Stimulated activated naive CD8-positive, alpha-beta T cell treated with anti-CD3 and anti-CD28 coated beads, Interleukin-15, Interleukin-2, amounts not matched to agents 100 ng/mL and 50 ng/mL, for 24 hours (primary cell): ENCODE measurements at regions not wholly inside any gene's neighbourhood (a gene's known extent, or its start where the extent isn't known, plus 50 kb on each side); places are given as distances from the start of the nearest gene placed in this dataset.
"Not testable (repeated sequence)": the region's sequence is repeated elsewhere in the genome, so short reads cannot be mapped to it uniquely, and the experiment has no call there.

Experiments used
- H3K27ac Mint-ChIP-seq: one replicate; pipeline ENCODE4 v1.8.0; 2021; ENCODE audit warnings: mild to moderate bottlenecking, mixed read lengths
- H3K27me3 Mint-ChIP-seq: one replicate; pipeline ENCODE4 v1.8.0; 2021; ENCODE audit warnings: mixed read lengths
- H3K36me3 Mint-ChIP-seq: one replicate; pipeline ENCODE4 v1.8.0; 2021; ENCODE audit warnings: low read depth, mixed read lengths
- H3K4me1 Mint-ChIP-seq: one replicate; pipeline ENCODE4 v1.8.0; 2021; ENCODE audit warnings: low read depth, mixed read lengths
- H3K4me3 Mint-ChIP-seq: one replicate; pipeline ENCODE4 v1.8.0; 2021; ENCODE audit warnings: mild to moderate bottlenecking, mixed read lengths
- H3K9me3 Mint-ChIP-seq: one replicate; pipeline ENCODE4 v1.8.0; 2021; ENCODE audit warnings: mixed read lengths

DNA sequence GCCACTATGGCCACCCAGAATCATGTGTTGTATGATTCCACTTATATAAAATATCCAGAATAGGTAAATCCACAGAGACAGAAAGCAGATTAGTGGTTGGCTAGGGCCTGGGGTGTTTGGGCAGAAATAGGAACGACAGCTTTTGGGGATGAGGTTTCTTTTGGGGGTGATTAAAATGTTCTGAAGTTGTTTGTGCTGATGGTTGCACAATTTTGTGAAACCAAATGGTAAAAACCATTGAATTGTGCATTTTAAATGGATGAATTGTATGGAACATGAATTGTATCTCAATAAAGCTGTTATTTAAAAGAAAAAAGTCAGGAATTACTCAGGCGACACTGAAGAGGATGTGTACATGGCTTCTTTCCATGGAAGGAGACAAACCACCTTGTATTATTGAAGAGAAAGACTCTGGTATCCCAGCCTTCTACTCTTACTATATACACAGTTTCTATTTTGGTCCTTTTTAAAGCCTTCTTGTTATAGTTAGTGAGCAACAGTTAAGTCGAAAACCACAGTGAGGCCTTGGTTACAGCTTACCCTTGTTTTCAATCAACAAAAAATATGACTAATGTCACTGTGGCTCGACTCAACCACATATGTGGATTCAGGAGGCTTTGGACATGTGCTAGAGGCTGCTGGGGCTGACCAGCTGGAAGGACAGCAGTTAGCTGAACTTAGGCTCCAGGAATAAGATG is 57.1 kb upstream of the KMT2E start:
- Mint-ChIP-seq H3K4me1 (peaks cover 60% of the 10 kb centered on the region), H3K4me3 (peak overlapping the region; percentile 59), H3K36me3 (peaks cover 10% of the 10 kb centered on the region)

DNA sequence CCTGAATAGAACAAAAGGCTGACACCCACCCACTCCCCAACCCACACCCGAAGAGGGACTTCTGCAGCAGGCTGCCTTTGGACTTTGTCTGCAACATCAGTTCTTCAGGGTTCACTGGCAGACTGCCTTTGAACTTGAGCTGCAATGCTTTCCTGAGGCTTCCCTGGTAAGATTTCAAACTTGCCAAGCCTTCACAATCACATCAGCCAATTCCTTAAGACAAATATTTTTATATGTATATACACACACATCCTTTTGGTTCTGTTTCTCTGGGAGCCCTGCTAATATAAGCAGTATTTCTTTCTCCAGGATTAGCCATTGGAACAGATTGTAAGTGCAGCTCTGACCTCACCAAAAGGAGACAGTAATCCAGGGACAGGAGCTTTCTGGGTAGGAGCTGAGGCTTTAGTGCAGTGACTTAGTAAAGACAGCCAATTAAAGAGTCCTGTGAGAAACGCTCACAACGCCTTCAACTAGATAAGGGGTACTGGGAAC is 55.6 kb upstream of the KMT2E start:
- H3K4me3 Mint-ChIP-seq, result no peak overlapping the region
- H3K27me3 Mint-ChIP-seq, result no peaks in the 10 kb centered on the region
- no peak overlapping the region for H3K27ac Mint-ChIP-seq
- peaks cover 68% of the 10 kb centered on the region for H3K4me1 Mint-ChIP-seq
- no peaks in the 10 kb centered on the region for H3K9me3 Mint-ChIP-seq
- H3K36me3 Mint-ChIP-seq, result peaks cover 20% of the 10 kb centered on the region

More for the DNA sequence above, 57.1 kb upstream of the KMT2E start:
- no peaks in the 10 kb centered on the region for H3K27me3 Mint-ChIP-seq
- H3K9me3 Mint-ChIP-seq, result no peaks in the 10 kb centered on the region
- peak overlapping the region; percentile 96 for H3K27ac Mint-ChIP-seq

DNA sequence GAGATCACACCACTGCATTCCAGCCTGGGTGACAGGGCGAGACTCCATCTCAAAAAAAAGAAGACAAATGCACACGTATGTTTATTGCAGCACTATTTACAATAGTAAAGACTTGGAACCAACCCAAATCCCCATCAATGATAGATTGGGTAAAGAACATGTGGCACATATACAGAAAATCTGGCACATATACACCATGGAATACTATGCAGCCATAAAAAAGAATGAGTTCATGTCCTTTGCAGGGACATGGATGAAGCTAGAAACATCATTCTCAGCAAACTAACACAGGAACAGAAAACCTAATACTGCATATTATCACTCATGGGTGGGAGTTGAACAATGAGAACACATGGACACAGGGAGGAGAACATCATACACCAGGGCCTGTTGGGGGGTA is 54.5 kb upstream of the KMT2E start:
- Mint-ChIP-seq H3K36me3 (peaks cover 31% of the 10 kb centered on the region), H3K4me1 (peaks cover 66% of the 10 kb centered on the region)
- not testable (repeated sequence) for H3K27me3 Mint-ChIP-seq, H3K27ac Mint-ChIP-seq, H3K9me3 Mint-ChIP-seq, H3K4me3 Mint-ChIP-seq

DNA sequence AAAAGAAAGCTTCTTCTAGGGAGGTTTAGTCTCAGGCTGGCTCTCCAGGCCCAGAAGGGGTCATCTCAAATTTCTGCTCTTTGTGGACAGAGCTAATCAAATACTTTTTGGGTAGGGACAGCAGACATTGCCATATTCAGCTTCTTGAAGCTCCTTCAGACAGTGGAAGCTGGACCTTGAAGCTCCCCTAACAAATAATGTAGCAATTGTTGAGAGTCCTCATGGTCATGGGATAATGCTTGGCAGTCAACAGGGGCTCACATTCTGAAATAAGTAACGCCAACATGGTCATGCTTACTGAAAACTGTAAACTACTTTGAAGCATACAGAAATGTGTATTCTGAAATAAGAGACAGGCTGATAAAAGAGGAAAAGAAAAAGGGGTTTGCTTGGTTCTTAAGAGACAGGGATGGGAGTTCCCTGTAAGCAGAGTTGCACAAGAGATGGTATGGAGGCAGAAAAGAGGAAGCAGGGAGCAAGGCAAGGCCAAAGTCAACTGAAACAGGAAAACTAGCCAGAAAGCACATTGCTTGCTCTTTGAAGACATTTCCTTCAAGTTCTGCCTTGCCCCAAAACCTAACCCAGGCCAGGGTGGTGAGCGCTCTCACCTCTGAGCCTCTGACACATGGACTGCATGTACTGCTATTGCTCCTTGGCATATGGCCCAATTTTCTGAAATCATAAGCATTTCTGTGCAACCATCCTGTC is 53.1 kb upstream of the KMT2E start:
- no peaks in the 10 kb centered on the region for H3K27me3 Mint-ChIP-seq
- no peak overlapping the region for H3K27ac Mint-ChIP-seq
- H3K4me3 Mint-ChIP-seq, result no peak overlapping the region
- no peaks in the 10 kb centered on the region for H3K9me3 Mint-ChIP-seq
- H3K4me1 Mint-ChIP-seq, result peaks cover 56% of the 10 kb centered on the region
- peaks cover 30% of the 10 kb centered on the region for H3K36me3 Mint-ChIP-seq

DNA sequence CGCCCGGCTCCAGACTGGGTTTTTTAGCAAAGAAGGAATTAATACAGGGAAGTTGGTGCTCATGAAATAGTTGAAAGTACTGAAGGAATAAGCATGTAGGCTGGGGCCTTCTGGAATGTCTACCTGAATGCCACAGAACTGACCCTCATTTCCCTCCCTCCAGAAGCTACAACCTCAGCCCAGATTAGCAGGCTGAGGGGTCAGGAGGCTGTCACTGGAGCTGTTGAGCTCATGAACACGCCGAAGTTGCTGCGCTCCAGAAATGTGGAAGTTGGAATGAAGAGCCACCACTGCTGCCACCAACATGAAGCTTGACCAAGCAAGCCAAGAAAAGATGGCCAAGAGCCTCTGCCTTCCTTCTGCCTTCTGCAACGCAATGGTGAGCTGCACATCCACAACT is 52.2 kb upstream of the KMT2E start:
- Mint-ChIP-seq H3K27ac (peak overlapping the region; percentile 36), H3K36me3 (peaks cover 33% of the 10 kb centered on the region), H3K9me3 (no peaks in the 10 kb centered on the region), H3K4me3 (no peak overlapping the region), H3K27me3 (no peaks in the 10 kb centered on the region), H3K4me1 (peaks cover 47% of the 10 kb centered on the region)

DNA sequence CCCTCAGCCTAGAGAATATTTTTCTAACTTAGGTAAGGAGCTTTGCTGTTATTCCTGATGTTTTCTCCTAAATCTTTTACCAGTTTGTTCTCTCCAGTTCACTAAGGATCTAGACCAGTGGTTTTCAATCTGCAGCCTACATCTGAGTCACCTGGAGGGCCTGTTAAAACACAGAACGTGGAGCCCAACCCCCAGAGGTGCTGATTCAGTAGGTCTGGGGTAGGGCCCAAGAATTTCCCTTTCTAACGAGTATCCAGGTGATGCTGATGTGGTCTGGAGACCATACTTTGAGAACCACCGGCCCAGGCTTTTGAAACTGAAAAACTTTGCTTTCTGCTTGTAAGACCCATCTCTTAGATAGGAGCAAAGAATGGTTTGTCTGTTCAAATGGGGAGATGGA is 51.2 kb upstream of the KMT2E start:
- peak overlapping the region; percentile 3 for H3K27ac Mint-ChIP-seq
- no peak overlapping the region for H3K4me3 Mint-ChIP-seq
- no peaks in the 10 kb centered on the region for H3K27me3 Mint-ChIP-seq

DNA sequence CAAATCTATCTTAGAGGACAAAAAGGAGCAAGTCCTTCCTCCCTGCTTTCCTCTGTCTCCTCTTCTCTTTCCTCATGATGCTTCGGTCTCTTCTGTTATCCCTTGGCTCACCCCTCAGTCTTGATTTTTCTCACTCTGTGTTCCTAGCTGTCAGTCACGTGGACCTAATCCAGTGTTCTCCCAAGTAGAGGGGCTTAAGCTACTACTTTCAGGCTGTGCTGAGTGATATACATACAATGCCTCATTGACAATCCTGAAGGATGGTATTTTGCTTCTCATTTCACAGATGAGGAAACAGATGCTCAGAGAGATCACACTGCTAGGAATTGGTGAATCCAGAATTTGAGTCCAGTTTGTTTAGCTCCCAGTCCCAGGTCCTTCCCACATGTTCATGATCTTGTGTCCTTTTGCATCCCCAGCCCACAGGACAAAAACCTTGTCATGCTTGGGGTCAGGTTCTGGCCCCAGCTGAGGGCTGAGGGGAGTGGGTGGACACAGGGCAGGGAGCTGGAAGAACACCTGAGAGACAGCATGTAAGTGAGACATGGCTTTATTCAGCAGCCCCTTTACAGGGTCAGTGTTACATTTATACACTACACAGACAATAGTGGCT is 50.5 kb upstream of the KMT2E start:
- H3K36me3 Mint-ChIP-seq, result peaks cover 41% of the 10 kb centered on the region
- no peaks in the 10 kb centered on the region for H3K9me3 Mint-ChIP-seq
- H3K4me3 Mint-ChIP-seq, result no peak overlapping the region
- peaks cover 35% of the 10 kb centered on the region for H3K4me1 Mint-ChIP-seq
- H3K27me3 Mint-ChIP-seq, result no peaks in the 10 kb centered on the region
- H3K27ac Mint-ChIP-seq, result no peak overlapping the region

More for the DNA sequence above, 51.2 kb upstream of the KMT2E start:
- Mint-ChIP-seq H3K36me3 (peaks cover 37% of the 10 kb centered on the region), H3K9me3 (no peaks in the 10 kb centered on the region), H3K4me1 (peaks cover 37% of the 10 kb centered on the region)

DNA sequence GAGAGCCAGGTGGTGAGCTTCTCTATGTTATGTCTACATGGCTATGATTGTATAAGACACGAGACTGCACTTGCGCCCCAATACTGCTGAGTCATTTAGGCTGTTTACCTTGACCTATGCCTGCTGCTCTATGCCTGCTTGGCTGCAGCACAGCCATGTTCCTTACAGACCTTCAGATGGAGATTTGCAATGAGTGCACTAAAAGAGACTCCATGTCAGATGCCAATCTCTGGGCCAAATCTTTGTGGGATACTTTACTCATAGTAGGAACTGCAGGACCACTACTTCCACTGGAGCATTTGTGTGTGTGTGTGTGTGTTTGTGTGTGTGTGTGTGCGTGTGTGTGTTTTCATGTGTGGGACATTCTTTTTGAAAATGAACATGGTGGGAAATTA is 50.0 kb upstream of the KMT2E start:
- H3K27ac Mint-ChIP-seq, result no peak overlapping the region
- H3K4me3 Mint-ChIP-seq, result no peak overlapping the region
- no peaks in the 10 kb centered on the region for H3K27me3 Mint-ChIP-seq
- peaks cover 31% of the 10 kb centered on the region for H3K4me1 Mint-ChIP-seq
- H3K9me3 Mint-ChIP-seq, result no peaks in the 10 kb centered on the region
- H3K36me3 Mint-ChIP-seq, result peaks cover 36% of the 10 kb centered on the region
